Endothelial cell (in vitro differentiated cells): ENCODE measurements at regions not wholly inside any gene's neighbourhood (a gene's known extent, or its start where the extent isn't known, plus 50 kb on each side); places are given as distances from the start of the nearest gene placed in this dataset.

Source experiments
- DNase-seq: peaks from one replicate; pipeline ENCODE4 v3.0.0; 2021; ENCODE audit warnings: low spot score
- H3K27ac Mint-ChIP-seq: one replicate; pipeline ENCODE4 v1.8.0; 2021; ENCODE audit warnings: mixed read lengths, inconsistent platforms; ENCODE audit not compliant: unreplicated experiment
- H3K27me3 Mint-ChIP-seq: one replicate; pipeline ENCODE4 v1.8.0; 2021; ENCODE audit warnings: mild to moderate bottlenecking, moderate library complexity, mixed read lengths, inconsistent platforms; ENCODE audit not compliant: unreplicated experiment
- H3K36me3 Mint-ChIP-seq: one replicate; pipeline ENCODE4 v1.8.0; 2021; ENCODE audit warnings: mild to moderate bottlenecking, low read depth, mixed read lengths, inconsistent platforms; ENCODE audit not compliant: unreplicated experiment
- H3K4me1 Mint-ChIP-seq: one replicate; pipeline ENCODE4 v1.8.0; 2021; ENCODE audit warnings: mild to moderate bottlenecking, mixed read lengths, inconsistent platforms; ENCODE audit not compliant: unreplicated experiment
- H3K4me3 Mint-ChIP-seq: one replicate; pipeline ENCODE4 v1.8.0; 2021; ENCODE audit warnings: mild to moderate bottlenecking, mixed read lengths, inconsistent platforms; ENCODE audit not compliant: unreplicated experiment
- H3K9me3 Mint-ChIP-seq: one replicate; pipeline ENCODE4 v1.8.0; 2021; ENCODE audit warnings: mixed read lengths, inconsistent platforms; ENCODE audit not compliant: unreplicated experiment
- CTCF ChIP-seq: fragments of 200-600 bp; sonication (generic); IDR thresholded peaks from one replicate; pipeline ENCODE4 v1.5.0; 2021; ENCODE audit warnings: antibody characterized with exemption; ENCODE audit not compliant: unreplicated experiment

GRCh38 chr2:113809076-113809736, 52.8 kb upstream of the SLC35F5 start:
- Mint-ChIP-seq H3K36me3 (no peaks in the 10 kb centered on the region), H3K27me3 (peaks cover 1% of the 10 kb centered on the region), H3K4me3 (no peak overlapping the region), H3K4me1 (no peaks in the 10 kb centered on the region), H3K27ac (no peak overlapping the region), H3K9me3 (no peaks in the 10 kb centered on the region)
- DNase-seq: no peak
- TF ChIP-seq CTCF: no peak

- TF ChIP-seq CTCF: no peak
- Mint-ChIP-seq H3K9me3 (no peaks in the 10 kb centered on the region), H3K27ac (no peak overlapping the region), H3K36me3 (no peaks in the 10 kb centered on the region), H3K4me3 (no peak overlapping the region), H3K4me1 (no peaks in the 10 kb centered on the region), H3K27me3 (peaks cover 1% of the 10 kb centered on the region)
- DNase-seq: no peak
Measured at GRCh38 chr2:113807721-113808120, 51.3 kb upstream of the SLC35F5 start.

- Mint-ChIP-seq H3K27me3 (peaks cover 1% of the 10 kb centered on the region), H3K27ac (no peak overlapping the region), H3K4me3 (no peak overlapping the region), H3K9me3 (no peaks in the 10 kb centered on the region), H3K36me3 (no peaks in the 10 kb centered on the region), H3K4me1 (no peaks in the 10 kb centered on the region)
- no peak for DNase-seq
- no peak for TF ChIP-seq CTCF
Measured at GRCh38 chr2:113806217-113806913, 49.9 kb upstream of the SLC35F5 start.
